Natural killer cell (primary cell): ENCODE measurements at regions not wholly inside any gene's neighbourhood (a gene's known extent, or its start where the extent isn't known, plus 50 kb on each side); places are given as distances from the start of the nearest gene placed in this dataset.

Source experiments
- ATAC-seq, 3 donors: fragments of 150-1000 bp in 2 of 3; fragments of 200-7000 bp in 1 of 3; cut with Tn5 transposase; 1 replicate in 1 of 3; 2 replicates in 2 of 3; pipeline ENCODE4 v1.10.0; 2021; ENCODE audit warnings: mild to moderate bottlenecking in 2 of 3, moderate library complexity in 2 of 3
- DNase-seq, 2 donors: peaks; one replicate each; pipeline versions ENCODE4 v3.0.0 to v3.0.0-alpha.2; 2013 to 2021; ENCODE audit warnings: mixed read lengths in 1 of 2
- H3K27ac ChIP-seq: one replicate; pipeline ENCODE4 v1.5.1; 2013; ENCODE audit warnings: mild to moderate bottlenecking, low read length
- H3K27me3 ChIP-seq: one replicate; pipeline ENCODE4 v1.6.1; 2013; ENCODE audit warnings: low read length; ENCODE audit not compliant: control insufficient read depth, insufficient read depth
- H3K36me3 ChIP-seq: one replicate; pipeline ENCODE4 v1.6.1; 2013; ENCODE audit warnings: low read length; ENCODE audit not compliant: control insufficient read depth, insufficient read depth
- H3K4me1 ChIP-seq: one replicate; pipeline ENCODE4 v1.6.1; 2013; ENCODE audit warnings: low read length; ENCODE audit not compliant: control insufficient read depth, insufficient read depth
- H3K4me3 ChIP-seq: one replicate; pipeline ENCODE4 v1.5.1; 2013; ENCODE audit warnings: low read length
- H3K9me3 ChIP-seq: one replicate; pipeline ENCODE4 v1.6.1; 2013; ENCODE audit warnings: low read length; ENCODE audit not compliant: control insufficient read depth, insufficient read depth
- H3K27ac Mint-ChIP-seq, 2 donors: one replicate each; pipeline ENCODE4 v1.8.0; 2022; ENCODE audit warnings: mild to moderate bottlenecking in 2 of 2, mixed read lengths in 2 of 2, moderate library complexity in 1 of 2
- H3K27me3 Mint-ChIP-seq, 2 donors: one replicate each; pipeline ENCODE4 v1.8.0; 2022; ENCODE audit warnings: low read depth in 2 of 2, mixed read lengths in 2 of 2
- H3K36me3 Mint-ChIP-seq: one replicate; pipeline ENCODE4 v1.8.0; 2022; ENCODE audit warnings: mixed read lengths
- H3K4me1 Mint-ChIP-seq, 2 donors: one replicate each; pipeline ENCODE4 v1.8.0; 2022; ENCODE audit warnings: mixed read lengths in 2 of 2
- H3K4me3 Mint-ChIP-seq: one replicate; pipeline ENCODE4 v1.8.0; 2022; ENCODE audit warnings: mild to moderate bottlenecking, moderate library complexity, mixed read lengths
- H3K9me3 Mint-ChIP-seq, 2 donors: one replicate each; pipeline ENCODE4 v1.8.0; 2022; ENCODE audit warnings: mixed read lengths in 2 of 2
- CTCF ChIP-seq: fragments of 200-600 bp; IDR thresholded peaks from one replicate; pipeline ENCODE4 v1.8.0; 2022; ENCODE audit warnings: antibody characterized with exemption
- whole genome bisulfite sequencing: methylation state at CpG from one replicate; pipeline ENCODE4 v1.1.7; 2013; ENCODE audit warnings: missing lambda C conversion rate; ENCODE audit not compliant: insufficient coverage; 5-methylcytosine and 5-hydroxymethylcytosine counted together
- intact Hi-C: fragments of 100-400 bp; cut with micrococcal nuclease; formaldehyde crosslinking; loops from one replicate; pipeline ENCODE4 v1.14.2; 2022

- Mint-ChIP-seq H3K4me1 (no peaks in the 10 kb centered on the region), H3K27me3 (no peaks in the 10 kb centered on the region)
- ATAC-seq: no peak
Observed at GRCh38 chr2:125037135-125037653, 1012.1 kb downstream of the CNTNAP5 start.

GRCh38 chr2:125041846-125042245 is 1016.8 kb downstream of the CNTNAP5 start:
- Mint-ChIP-seq H3K27me3 (no peaks in the 10 kb centered on the region), H3K9me3 (peaks cover 12 to 24% of the 10 kb centered on the region in 2 donors), H3K4me3 (no peak overlapping the region), H3K36me3 (peaks cover 8% of the 10 kb centered on the region), H3K4me1 (no peaks in the 10 kb centered on the region), H3K27ac (no peak overlapping the region)
- Histone ChIP-seq H3K27me3 (no peaks in the 10 kb centered on the region), H3K36me3 (no peaks in the 10 kb centered on the region), H3K9me3 (peaks cover 12% of the 10 kb centered on the region), H3K4me1 (no peaks in the 10 kb centered on the region), H3K27ac (no peak overlapping the region), H3K4me3 (no peak overlapping the region)
- TF ChIP-seq CTCF: no peak
- 83% methylated on average over 2 of the region's 2 CpGs for WGBS
- no peak for ATAC-seq
- no peak for DNase-seq
- intact Hi-C loops: no loop called here

More at GRCh38 chr2:125037135-125037653, 1012.1 kb downstream of the CNTNAP5 start:
- DNase-seq: no peak
- no peaks in the 10 kb centered on the region for H3K36me3 ChIP-seq
- intact Hi-C loops: no loop called here
- H3K9me3 ChIP-seq: peaks cover 10% of the 10 kb centered on the region
- no peak overlapping the region for H3K27ac ChIP-seq
- no peaks in the 10 kb centered on the region for H3K4me1 ChIP-seq
- 97% methylated on average over 22 of the region's 22 CpGs for WGBS
- H3K4me3 Mint-ChIP-seq: no peak overlapping the region
- peaks cover 15% of the 10 kb centered on the region for H3K36me3 Mint-ChIP-seq
- no peak overlapping the region for H3K4me3 ChIP-seq
- no peak overlapping the region for H3K27ac Mint-ChIP-seq
- no peak for TF ChIP-seq CTCF
- peaks cover 21 to 36% of the 10 kb centered on the region in 2 donors for H3K9me3 Mint-ChIP-seq
- H3K27me3 ChIP-seq: no peaks in the 10 kb centered on the region

GRCh38 chr2:125042727-125043126 is 1017.6 kb downstream of the CNTNAP5 start:
- ATAC-seq: no peak
- no peak overlapping the region for H3K4me3 Mint-ChIP-seq
- H3K4me3 ChIP-seq: no peak overlapping the region
- H3K27ac ChIP-seq: no peak overlapping the region
- TF ChIP-seq CTCF: no peak
- peaks cover 8% of the 10 kb centered on the region for H3K36me3 Mint-ChIP-seq
- H3K27me3 ChIP-seq: no peaks in the 10 kb centered on the region
- H3K9me3 ChIP-seq: peaks cover 13% of the 10 kb centered on the region
- peaks cover 12 to 24% of the 10 kb centered on the region in 2 donors for H3K9me3 Mint-ChIP-seq
- no peaks in the 10 kb centered on the region for H3K36me3 ChIP-seq
- intact Hi-C loops: no loop called here
- H3K27me3 Mint-ChIP-seq: no peaks in the 10 kb centered on the region
- H3K4me1 Mint-ChIP-seq: no peaks in the 10 kb centered on the region
- DNase-seq: no peak
- no peak overlapping the region for H3K27ac Mint-ChIP-seq
- H3K4me1 ChIP-seq: no peaks in the 10 kb centered on the region
